Non-pigmented ciliary epithelial cell (primary cell): ENCODE measurements at regions not wholly inside any gene's neighbourhood (a gene's known extent, or its start where the extent isn't known, plus 50 kb on each side); places are given as distances from the start of the nearest gene placed in this dataset.
"Not testable (repeated sequence)": the region's sequence is repeated elsewhere in the genome, so short reads cannot be mapped to it uniquely, and the experiment has no call there.

Experiments
- DNase-seq: peaks from one replicate; pipeline ENCODE4 v3.0.0-alpha.2; 2010; ENCODE audit warnings: low read depth

DNA sequence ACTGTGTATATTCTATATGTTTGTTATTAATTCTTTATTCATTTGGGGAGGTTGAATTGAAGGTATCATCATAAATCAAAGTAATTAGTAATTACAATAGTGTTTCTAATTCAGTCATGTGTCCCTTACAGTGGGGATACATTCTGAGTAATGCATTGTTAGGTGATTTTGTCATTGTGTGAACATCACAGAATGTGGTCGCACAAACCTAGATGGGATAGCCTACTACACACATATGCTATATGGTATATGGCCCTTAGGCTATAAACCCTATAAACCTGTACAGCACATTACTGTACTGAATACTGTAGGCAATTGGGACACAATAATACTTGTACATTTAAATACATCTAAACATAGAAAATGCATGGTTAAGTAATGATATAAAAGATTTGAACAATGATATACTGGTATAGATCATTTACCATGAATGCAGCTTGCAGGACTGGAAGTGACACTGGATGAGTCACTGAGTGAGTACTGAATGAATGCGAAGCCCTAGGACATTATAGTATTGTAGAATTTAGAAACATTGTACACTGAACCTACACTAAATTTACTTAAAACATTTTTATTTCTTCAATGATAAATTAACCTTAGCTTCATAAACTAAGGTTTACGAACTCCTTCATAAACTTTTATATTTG, 936.2 kb upstream of the CHORDC1 start:
- no peak for DNase-seq

DNA sequence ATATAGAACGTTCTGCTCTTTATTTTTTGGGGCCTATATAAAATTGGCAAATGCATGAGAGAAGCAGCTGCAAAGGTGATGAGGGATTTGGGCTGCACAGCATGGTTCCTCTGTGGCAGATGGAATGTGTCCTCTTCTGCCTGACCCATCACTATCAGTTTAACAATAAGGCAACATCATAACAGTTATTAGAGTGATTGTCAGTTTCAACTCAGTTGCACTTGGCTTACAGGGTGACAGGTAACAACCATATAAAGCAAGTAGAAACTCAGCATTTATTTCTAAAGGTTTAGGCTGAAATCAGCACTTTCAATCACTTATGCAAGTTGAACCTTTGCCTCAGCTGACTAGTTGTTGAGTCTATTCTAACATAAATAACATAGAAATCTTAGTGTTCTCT, 935.4 kb upstream of the CHORDC1 start:
- DNase-seq = no peak

DNA sequence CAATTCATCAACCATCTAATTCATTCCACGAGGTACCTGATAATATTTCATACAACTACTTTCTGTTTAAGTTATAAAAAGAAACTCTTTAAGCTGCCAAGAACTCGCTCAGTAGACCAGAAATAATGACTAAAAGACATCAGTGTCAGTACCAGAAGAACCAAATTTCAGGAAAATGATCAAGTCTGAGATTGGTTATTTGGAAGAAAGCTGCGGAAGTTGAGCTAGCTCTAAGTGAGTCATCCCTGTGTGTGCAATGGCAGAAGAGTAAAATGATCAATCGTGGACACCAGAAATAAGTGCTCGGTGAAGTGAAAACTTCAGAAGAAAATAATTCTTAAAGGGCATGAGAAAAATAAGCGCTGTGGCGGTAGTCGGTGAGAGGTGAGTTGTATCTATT, 933.2 kb upstream of the CHORDC1 start:
- no peak for DNase-seq

GRCh38 chr11:91147885-91148284, 925.0 kb upstream of the CHORDC1 start:
- no peak for DNase-seq

- DNase-seq = no peak
These were observed 918.8 kb upstream of the CHORDC1 start for GRCh38 chr11:91141655-91142054.

DNA sequence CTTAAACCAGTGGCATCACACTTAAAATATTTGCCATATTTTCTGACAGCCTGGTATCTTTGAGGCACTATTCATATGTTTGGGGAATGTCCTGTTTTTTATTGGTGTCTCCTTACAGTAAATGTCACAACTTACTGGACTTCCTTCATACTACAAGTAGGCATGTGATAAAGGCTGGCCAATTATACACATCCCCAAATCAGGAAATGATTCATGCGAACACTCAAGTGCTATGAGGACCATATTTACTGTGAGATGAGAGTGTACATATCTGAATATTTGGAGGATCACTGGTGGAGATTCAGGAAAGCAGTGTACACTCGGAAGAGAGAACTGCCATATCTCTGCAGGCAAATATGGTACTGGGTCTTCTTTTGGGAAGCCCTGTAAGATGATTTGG, 913.8 kb upstream of the CHORDC1 start:
- DNase-seq = no peak

- peak; percentile 11 for DNase-seq
These were observed 910.5 kb upstream of the CHORDC1 start for GRCh38 chr11:91133361-91133760.

DNA sequence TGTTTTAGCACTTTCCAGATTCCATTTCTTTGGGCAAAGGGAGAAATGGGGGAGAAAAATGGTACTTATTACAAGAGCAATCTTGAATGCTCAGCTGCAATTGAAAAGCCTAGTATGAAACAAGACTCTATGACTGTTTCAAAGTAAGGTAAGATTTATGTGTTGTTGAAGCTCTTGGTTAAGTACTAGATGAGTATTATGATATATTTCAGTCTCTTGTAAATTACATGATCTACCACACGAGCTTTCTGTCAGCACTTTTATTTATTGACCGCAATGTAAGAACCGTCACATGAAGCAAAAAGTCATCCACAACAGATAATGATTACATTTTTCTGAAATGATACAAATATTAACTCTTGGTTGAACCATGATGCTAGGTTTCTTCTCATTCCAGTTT, 906.7 kb upstream of the CHORDC1 start:
- no peak for DNase-seq

- no peak for DNase-seq
These were observed 901.5 kb upstream of the CHORDC1 start for GRCh38 chr11:91124363-91124762.

DNA sequence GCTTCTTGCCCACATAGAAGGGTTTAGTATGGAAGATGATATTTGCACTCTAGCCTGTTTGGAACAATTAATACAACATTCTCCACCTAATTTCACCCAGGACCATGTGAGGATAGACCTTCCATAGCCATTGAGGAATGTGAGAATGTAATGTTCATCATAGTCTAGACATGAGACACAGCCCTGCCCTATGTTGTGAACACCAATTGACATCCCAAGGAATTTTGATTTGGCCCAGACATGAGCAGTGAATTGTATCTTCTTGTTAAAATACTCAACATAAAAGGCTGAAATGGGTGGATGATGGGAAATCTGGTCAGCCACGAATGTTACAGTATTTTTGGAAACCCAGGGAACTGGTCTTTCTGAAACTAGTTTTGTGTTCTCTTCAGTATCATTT, 892.3 kb upstream of the CHORDC1 start:
- DNase-seq = no peak

DNA sequence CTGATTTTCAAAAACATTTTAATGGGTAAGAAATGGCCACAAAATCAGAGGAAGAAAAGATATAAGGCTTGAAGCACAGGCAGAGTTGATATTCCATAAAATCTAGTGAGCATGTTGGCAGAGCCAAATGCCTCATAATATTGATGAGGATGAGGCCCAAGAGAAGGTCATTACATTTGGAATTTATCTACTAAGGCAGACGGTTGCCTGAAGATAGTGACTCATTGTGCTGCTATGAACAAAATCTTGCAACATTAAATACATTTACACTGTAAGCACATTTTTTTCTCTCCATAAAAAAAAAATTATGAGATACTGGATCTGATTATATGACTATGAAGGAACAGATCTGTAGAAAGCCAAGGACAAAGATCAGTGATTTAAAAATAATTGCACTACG, 881.4 kb upstream of the CHORDC1 start:
- DNase-seq = peak; percentile 44

DNA sequence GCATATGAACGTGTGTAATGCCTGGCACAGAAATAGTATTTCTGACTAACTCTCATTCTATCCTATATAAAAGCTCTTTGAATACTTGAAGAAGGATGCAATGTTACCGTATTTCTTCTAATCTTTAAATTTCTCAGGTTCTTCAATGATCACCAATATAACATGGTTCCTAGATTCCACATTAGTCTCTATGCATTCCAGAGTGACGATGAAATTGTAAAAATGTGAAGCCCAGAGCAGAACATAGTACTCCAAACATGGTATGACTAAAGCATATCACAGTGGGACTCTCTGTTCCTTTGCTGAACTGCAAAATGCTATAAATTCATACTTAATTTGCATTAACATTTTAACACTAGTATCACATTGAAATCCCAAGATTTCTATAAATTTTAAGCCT, 877.6 kb upstream of the CHORDC1 start:
- no peak for DNase-seq

DNA sequence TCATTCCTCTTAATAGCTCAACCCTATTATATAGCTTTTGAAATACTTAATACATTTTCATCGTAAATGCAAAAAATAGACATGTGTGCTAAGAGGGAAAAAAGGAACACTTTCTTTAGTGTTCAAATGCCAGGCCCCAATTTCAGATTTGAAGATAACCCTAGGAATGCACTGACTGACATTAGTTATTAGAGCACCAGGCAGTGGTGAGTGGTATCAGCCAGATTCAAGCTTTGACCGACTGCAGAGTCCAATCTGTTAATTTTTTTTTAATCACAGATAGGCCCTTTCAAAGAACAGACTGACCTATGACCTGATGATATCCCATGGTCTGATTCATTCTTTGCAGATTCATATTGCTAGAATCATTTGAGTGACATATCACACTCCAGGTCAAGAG, 874.2 kb upstream of the CHORDC1 start:
- DNase-seq = no peak

GRCh38 chr11:91093141-91093540, 870.3 kb upstream of the CHORDC1 start:
- no peak for DNase-seq

- DNase-seq = no peak
These were observed 868.7 kb upstream of the CHORDC1 start for GRCh38 chr11:91091563-91091962.

GRCh38 chr11:91086028-91086427, 863.2 kb upstream of the CHORDC1 start:
- DNase-seq = no peak

DNA sequence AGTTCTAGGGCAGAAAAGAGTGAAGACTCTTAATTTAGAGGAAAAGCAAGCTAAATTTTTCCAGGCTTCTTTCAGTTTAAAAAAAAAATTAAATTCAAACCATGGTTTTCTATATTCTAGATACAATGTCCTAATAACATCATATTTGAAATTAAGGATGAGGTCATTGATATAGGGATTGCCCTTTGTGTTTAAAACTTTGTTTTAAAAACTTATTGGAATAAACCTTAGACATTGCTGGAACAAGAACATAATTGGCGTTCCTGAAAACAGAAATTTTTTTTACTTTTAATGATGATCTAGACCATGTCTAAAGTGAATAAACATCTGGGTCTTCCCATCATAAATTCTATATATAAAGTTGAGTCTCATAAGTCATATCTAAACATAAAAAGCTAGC, 859.4 kb upstream of the CHORDC1 start:
- no peak for DNase-seq

GRCh38 chr11:91081440-91082043, 858.7 kb upstream of the CHORDC1 start:
- no peak for DNase-seq

- DNase-seq = no peak
These were observed 855.4 kb upstream of the CHORDC1 start for GRCh38 chr11:91078221-91078620.

GRCh38 chr11:91075032-91075695, 852.3 kb upstream of the CHORDC1 start:
- DNase-seq = no peak

DNA sequence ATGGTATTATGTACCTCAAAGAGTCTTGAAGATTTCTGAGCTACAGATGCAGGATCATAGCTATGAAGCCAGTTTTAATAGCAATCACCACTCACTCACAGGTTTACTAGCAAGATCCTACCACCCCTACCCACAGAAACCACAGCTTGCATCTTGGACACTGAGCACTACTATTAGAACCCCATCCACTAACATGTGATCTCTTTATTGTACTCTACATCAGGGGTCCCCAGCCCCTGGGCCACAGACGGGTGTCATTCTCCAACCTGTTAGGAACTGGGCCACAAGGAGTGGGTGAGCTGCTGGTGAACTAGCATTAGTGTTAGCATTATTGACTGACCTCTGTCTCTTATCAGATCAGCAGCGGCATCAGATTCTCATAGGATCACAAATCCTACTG, 844.8 kb upstream of the CHORDC1 start:
- no peak for DNase-seq

GRCh38 chr11:91066456-91067047, 843.7 kb upstream of the CHORDC1 start:
- DNase-seq = no peak

DNA sequence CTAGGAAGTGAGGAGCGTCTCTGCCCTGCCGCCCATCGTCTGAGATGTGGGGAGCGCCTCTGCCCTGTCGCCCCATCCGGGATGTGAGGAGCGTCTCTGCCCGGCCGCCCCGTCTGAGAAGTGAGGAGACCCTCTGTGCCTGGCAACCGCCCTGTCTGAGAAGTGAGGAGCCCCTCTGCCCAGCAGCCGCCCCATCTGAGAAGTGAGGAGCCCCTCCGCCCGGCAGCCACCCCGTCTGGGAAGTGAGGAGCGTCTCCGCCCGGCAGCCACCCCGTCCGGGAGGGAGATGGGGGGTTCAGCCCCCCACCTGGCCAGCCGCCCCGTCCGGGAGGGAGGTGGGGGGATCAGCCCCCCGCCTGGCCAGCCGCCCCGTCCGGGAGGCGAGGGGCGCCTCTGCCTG, 840.5 kb upstream of the CHORDC1 start:
- DNase-seq = not testable (repeated sequence)
